Panc1 (cell line): ENCODE measurements at regions not wholly inside any gene's neighbourhood (a gene's known extent, or its start where the extent isn't known, plus 50 kb on each side); places are given as distances from the start of the nearest gene placed in this dataset.

Experiments
- ATAC-seq: fragments of 200-7000 bp; cut with Tn5 transposase; 2 replicates; pipeline ENCODE4 v1.9.1; 2020; ENCODE audit warnings: mild to moderate bottlenecking, moderate library complexity
- BruUV-seq: library from RNA; stranded (reverse); fragments of 400-500 nt; replicated peaks from 2 replicates; lab custom pipeline; 2021; lab: Mats Ljungman, UMichigan
- CTCF ChIA-PET: fragments of 300-600 bp; sonication (Branson Sonifier 250); formaldehyde crosslinking; loops from one replicate; lab custom pipeline; 2022; ENCODE audit warnings: antibody characterized with exemption; lab: Charles Lee
- POLR2A ChIA-PET: fragments of 300-600 bp; sonication (Branson Sonifier 250); formaldehyde crosslinking; loops from one replicate; lab custom pipeline; 2022; ENCODE audit warnings: antibody characterized with exemption; lab: Charles Lee
- DNase-seq: peaks from one replicate; pipeline ENCODE4 v3.0.0-alpha.2; 2010; ENCODE audit warnings: low read depth, low spot score
- H3K27ac ChIP-seq: 2 replicates; pipeline ENCODE4 v1.5.1; 2011; ENCODE audit warnings: mild to moderate bottlenecking, low read length, inconsistent platforms
- H3K27me3 ChIP-seq: fragments of 200-500 bp; sonication (Bioruptor generic); 2 replicates; pipeline ENCODE4 v1.6.0; 2014; ENCODE audit warnings: low read length, inconsistent platforms; ENCODE audit not compliant: control insufficient read depth, insufficient read depth
- H3K36me3 ChIP-seq: fragments of 200-500 bp; sonication (Bioruptor generic); 2 replicates; pipeline ENCODE4 v1.5.1; 2014; ENCODE audit warnings: inconsistent platforms, mild to moderate bottlenecking, low read length, moderate library complexity; ENCODE audit not compliant: control insufficient read depth, insufficient read depth
- H3K4me1 ChIP-seq: 2 replicates; pipeline ENCODE4 v1.5.1; 2011; ENCODE audit warnings: inconsistent platforms, mild to moderate bottlenecking, low read length, moderate library complexity; ENCODE audit not compliant: control insufficient read depth, insufficient read depth
- H3K4me3 ChIP-seq, 2 experiments: 2 replicates each; pipeline ENCODE4 v1.5.1; 2011 to 2012; ENCODE audit warnings: low read depth in 2 of 2, low read length in 2 of 2, mild to moderate bottlenecking in 2 of 2, inconsistent platforms in 1 of 2, moderate library complexity in 1 of 2
- H3K9me3 ChIP-seq: fragments of 200-500 bp; sonication (Bioruptor generic); 2 replicates; pipeline ENCODE4 v1.5.1; 2014; ENCODE audit warnings: low read depth, mild to moderate bottlenecking, inconsistent platforms, low read length, moderate library complexity; ENCODE audit not compliant: control insufficient read depth, insufficient read depth
- POLR2AphosphoS5 ChIP-seq: IDR thresholded peaks from 2 replicates; pipeline ENCODE4 v1.6.1; 2012; ENCODE audit warnings: mild to moderate bottlenecking, low read depth, low read length, moderate library complexity
- SIN3A ChIP-seq: IDR thresholded peaks from 2 replicates; pipeline ENCODE4 v1.6.1; 2012; ENCODE audit warnings: low read depth, mild to moderate bottlenecking, low read length, moderate library complexity, borderline replicate concordance; ENCODE audit not compliant: insufficient read depth
- TCF7L2 ChIP-seq: IDR thresholded peaks from 2 replicates; pipeline ENCODE4 v1.6.1; 2011; ENCODE audit warnings: mild to moderate bottlenecking, low read depth, low read length, inconsistent platforms
- in situ Hi-C: cut with HindIII; loops from 2 replicates; pipeline ENCODE4 v1.10.0; 2016; ENCODE audit warnings: low sequenced_read_pairs, low pct_unique_long_range_greater_than_20kb
- intact Hi-C: fragments of 100-400 bp; cut with micrococcal nuclease; formaldehyde crosslinking; loops from one replicate; pipeline ENCODE4 v1.10.0; 2022; ENCODE audit not compliant: unreplicated experiment
- TF ChIP-seq, protein P1 (sequence below): fragments of 450-650 bp; IDR thresholded peaks from 2 replicates; pipeline ENCODE4 v1.5.1; 2017; ENCODE audit warnings: mild to moderate bottlenecking
- TF ChIP-seq, protein P2 (sequence below), 2 experiments: IDR thresholded peaks; 2 replicates each; pipeline ENCODE4 v1.6.1; 2011 to 2012; ENCODE audit warnings: low read depth in 2 of 2, control low read depth in 1 of 2, low read length in 1 of 2, mild to moderate bottlenecking in 1 of 2, moderate library complexity in 1 of 2; ENCODE audit not compliant: insufficient read depth in 1 of 2

DNA sequence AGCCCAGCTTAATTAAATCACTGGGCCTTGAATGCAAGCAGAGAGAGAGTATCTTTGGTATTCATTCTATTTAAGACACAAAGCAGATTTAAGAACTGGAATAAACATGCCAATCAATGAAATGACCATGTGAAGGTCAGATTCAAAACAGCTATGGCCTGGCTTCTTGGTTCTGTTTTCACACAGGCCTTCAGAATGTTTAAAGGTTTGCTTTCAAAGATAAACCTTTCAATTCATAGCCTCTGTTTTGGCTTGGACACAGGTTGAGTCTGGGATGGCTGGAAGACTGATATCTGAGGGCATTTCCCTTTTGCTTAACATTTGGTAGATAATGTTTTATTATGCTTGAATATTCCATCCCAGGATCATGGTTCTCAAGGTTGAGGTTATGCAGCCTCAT lies 244.4 kb upstream of the KBTBD8 start:
- Histone ChIP-seq H3K4me1 (no peaks in the 10 kb centered on the region), H3K27me3 (no peaks in the 10 kb centered on the region), H3K36me3 (no peaks in the 10 kb centered on the region), H3K27ac (no peak overlapping the region), H3K9me3 (no peaks in the 10 kb centered on the region), H3K4me3 (no peak overlapping the region)
- TF ChIP-seq, protein P1, sequence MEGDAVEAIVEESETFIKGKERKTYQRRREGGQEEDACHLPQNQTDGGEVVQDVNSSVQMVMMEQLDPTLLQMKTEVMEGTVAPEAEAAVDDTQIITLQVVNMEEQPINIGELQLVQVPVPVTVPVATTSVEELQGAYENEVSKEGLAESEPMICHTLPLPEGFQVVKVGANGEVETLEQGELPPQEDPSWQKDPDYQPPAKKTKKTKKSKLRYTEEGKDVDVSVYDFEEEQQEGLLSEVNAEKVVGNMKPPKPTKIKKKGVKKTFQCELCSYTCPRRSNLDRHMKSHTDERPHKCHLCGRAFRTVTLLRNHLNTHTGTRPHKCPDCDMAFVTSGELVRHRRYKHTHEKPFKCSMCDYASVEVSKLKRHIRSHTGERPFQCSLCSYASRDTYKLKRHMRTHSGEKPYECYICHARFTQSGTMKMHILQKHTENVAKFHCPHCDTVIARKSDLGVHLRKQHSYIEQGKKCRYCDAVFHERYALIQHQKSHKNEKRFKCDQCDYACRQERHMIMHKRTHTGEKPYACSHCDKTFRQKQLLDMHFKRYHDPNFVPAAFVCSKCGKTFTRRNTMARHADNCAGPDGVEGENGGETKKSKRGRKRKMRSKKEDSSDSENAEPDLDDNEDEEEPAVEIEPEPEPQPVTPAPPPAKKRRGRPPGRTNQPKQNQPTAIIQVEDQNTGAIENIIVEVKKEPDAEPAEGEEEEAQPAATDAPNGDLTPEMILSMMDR, result no peak
- TF ChIP-seq TCF7L2 (no peak), SIN3A (no peak), POLR2AphosphoS5 (no peak)
- TF ChIP-seq, protein P2, sequence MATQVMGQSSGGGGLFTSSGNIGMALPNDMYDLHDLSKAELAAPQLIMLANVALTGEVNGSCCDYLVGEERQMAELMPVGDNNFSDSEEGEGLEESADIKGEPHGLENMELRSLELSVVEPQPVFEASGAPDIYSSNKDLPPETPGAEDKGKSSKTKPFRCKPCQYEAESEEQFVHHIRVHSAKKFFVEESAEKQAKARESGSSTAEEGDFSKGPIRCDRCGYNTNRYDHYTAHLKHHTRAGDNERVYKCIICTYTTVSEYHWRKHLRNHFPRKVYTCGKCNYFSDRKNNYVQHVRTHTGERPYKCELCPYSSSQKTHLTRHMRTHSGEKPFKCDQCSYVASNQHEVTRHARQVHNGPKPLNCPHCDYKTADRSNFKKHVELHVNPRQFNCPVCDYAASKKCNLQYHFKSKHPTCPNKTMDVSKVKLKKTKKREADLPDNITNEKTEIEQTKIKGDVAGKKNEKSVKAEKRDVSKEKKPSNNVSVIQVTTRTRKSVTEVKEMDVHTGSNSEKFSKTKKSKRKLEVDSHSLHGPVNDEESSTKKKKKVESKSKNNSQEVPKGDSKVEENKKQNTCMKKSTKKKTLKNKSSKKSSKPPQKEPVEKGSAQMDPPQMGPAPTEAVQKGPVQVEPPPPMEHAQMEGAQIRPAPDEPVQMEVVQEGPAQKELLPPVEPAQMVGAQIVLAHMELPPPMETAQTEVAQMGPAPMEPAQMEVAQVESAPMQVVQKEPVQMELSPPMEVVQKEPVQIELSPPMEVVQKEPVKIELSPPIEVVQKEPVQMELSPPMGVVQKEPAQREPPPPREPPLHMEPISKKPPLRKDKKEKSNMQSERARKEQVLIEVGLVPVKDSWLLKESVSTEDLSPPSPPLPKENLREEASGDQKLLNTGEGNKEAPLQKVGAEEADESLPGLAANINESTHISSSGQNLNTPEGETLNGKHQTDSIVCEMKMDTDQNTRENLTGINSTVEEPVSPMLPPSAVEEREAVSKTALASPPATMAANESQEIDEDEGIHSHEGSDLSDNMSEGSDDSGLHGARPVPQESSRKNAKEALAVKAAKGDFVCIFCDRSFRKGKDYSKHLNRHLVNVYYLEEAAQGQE (IDR thresholded peaks at IDR 0.05; ENCODE audit: insufficient read depth in 1 of 2, low read depth in 2 of 2, low read length in 1 of 2), result no peak
- CTCF ChIA-PET, result no interaction called here
- no TSS peak for BruUV-seq
- POLR2A ChIA-PET, result no interaction called here
- DNase-seq (no peak), ATAC-seq (no peak)
- intact Hi-C loops (no loop called here), in situ Hi-C loops (no loop called here)

DNA sequence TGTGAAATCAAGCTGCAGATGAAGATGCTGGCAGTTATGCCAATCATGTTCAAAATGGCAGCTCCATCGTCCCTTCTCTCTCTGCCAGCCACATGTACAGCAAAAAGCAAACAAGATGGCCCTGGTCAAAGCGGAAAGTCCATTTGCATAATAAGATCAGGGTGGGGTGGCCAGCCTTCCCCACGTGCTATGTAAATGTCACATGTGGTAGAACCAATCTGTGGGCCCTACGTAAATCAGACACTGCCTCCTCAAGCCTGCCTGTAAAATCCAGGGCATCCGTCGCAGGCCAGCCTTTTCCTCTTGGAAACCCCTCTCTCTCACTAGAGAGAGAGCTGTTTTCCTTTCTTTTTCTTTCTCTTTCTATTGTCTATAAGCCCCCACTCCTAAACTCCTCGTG lies 243.5 kb upstream of the KBTBD8 start:
- intact Hi-C loops, result no loop called here
- Histone ChIP-seq H3K27me3 (no peaks in the 10 kb centered on the region), H3K27ac (no peak overlapping the region), H3K4me1 (no peaks in the 10 kb centered on the region), H3K4me3 (no peak overlapping the region), H3K36me3 (no peaks in the 10 kb centered on the region), H3K9me3 (no peaks in the 10 kb centered on the region)
- DNase-seq (no peak), ATAC-seq (no peak)
- CTCF ChIA-PET, result no interaction called here
- TF ChIP-seq SIN3A, result no peak
- TF ChIP-seq, protein P2 (IDR thresholded peaks at IDR 0.05; ENCODE audit: insufficient read depth in 1 of 2, low read depth in 2 of 2, low read length in 1 of 2), result no peak
- no TSS peak for BruUV-seq
- POLR2A ChIA-PET, result no interaction called here
- in situ Hi-C loops, result no loop called here
